HG03442 (cell line): ENCODE measurements at regions not wholly inside any gene's neighbourhood (a gene's known extent, or its start where the extent isn't known, plus 50 kb on each side); places are given as distances from the start of the nearest gene placed in this dataset.

Source experiments
- ATAC-seq: cut with Tn5 transposase; IDR thresholded peaks from one replicate; pipeline ENCODE4 v1.9.1; 2021; ENCODE audit warnings: mild to moderate bottlenecking, moderate library complexity; ENCODE audit not compliant: unreplicated experiment

DNA sequence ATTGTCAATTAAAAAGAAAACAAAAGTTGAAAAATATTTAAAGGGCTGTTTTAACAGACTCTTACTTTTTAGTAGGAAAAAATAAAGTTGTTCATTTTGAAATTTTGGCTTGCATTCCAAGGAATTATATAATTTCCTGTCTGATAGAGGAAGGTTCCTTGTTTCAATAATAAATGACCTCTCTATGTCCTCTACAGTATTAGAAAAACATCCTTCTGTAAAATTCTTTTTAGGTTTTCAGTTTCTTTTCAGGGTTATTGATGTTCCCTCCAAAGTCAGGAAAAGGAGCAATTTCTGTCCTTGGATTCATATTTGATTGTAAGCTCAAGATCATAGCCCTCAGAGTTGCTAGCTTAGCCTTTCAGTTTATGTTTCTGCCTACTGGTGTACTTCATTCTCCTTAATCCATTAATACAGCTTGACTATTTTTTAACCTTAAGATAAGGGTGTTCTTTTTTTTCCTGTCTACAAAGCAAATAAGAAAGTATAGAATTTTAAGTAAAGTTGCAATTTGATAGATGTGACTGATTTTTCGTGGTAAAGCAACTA, 125.2 kb upstream of the COL3A1 start:
- ATAC-seq, result no peak

DNA sequence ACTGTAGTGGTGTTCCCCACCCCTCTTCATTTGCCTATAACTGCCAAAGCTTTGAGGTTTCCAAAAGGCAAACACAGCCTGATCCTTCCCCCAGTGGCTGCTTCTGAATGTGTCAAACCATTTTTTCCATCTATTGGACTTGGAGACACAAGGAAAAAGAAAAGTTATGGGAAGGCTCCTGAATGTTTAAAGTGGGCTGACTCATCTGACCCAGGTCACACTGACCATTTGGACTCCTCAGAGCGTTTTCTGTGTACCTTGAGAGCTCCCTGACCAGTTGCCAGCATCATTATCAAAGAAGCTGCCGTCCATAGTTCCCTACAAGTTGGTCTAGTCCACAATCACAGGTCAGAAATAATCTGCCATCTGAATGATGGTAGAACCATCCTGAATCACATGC, 123.4 kb upstream of the COL3A1 start:
- no peak for ATAC-seq

DNA sequence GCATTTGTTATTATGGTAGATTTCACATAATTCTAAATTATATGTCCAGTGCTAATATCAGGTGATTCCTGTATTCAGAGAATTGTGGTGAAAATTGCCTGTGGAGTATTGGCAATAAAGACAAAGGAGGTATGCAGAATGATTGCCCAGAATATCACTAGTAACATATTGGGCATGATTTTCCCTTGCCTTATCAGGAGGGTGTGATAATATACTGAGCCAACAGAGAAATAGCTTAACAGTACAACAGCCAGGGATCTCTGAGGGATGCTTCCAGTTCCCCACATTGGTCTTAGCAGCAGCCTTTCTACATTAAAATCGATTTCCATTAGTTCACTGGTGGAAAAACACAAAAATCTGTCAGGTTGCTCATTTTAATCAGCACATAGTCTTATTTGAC, 122.9 kb upstream of the COL3A1 start:
- ATAC-seq, result no peak

DNA sequence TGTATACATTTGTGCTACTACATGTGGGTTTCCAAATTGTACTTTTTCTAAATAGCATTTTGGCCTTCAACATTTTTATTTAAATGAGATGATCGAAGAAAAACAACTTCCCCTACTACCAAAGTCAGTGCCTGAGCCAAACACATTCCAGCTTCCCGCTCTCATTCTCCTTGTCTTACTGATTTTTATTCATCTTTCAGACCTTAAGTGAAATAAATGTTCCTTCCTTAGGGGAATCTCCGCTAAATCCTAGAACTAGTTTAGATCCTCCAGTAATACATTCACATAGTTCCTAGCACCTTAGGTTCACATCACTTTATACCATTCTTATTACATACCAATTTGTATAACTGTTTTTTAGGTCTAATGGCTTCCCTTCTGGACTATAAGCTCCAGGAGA, 122.3 kb upstream of the COL3A1 start:
- ATAC-seq, result no peak

DNA sequence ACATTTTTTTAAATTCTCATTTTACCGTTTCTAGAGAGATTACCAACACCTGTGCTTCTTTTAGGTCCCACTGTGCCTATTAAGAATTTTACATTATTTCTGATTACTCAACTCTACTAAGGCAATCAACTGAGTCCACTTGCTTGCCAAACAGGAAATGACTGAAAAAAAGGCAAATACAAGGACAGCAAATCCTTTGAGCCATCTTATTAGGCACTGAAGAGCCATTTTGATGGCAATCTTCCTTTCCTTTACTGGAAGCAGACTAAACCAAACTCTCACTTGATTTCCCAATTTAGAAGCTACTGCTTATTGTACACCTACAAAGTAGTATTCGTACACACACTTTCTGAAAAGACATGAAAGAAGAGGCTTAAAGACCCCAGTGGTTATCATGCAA, 121.4 kb upstream of the COL3A1 start:
- no peak for ATAC-seq

DNA sequence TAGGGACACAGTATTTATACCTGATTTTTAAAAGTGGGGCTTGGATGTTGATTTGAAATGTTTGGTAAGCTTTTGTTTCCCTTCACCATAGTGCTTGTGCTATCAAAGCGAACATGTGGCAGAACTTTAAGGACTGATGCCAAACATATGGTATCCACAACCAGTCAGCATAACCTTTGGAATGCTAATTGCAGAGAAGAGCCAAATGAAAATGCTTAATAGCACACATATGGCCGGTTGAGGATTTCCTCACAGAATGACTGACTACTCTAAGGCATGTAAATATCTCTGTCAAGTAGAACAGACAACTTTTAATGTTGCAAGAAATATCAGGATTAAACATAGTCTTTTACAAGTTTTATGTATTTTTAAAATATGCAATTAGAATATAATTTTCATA, 120.9 kb upstream of the COL3A1 start:
- no peak for ATAC-seq

- ATAC-seq, result no peak
Observed at GRCh38 chr2:188865681-188866080, 108.5 kb upstream of the COL3A1 start.

DNA sequence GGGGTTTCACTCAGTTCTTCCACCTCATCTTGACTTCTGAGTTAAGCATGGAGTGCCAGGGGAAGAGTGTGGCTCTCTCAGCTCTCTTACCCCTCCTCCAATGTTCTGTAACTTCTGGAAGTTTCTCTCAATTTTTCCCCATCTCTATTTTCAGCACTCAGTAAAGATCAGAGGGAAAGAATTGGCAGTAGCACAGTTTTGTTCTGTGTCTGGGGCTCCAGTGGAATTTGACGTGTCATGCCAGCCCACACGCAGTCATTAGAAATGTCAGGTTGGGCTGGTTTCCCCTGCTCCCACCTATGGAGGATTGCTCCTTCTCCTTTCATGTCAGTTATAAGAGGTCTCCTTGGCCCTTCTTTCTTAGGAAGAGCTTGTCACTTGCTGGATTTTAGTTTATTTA, 104.6 kb upstream of the COL3A1 start:
- no peak for ATAC-seq

GRCh38 chr2:188870289-188870688, 103.9 kb upstream of the COL3A1 start:
- no peak for ATAC-seq

GRCh38 chr2:188875104-188875503, 99.1 kb upstream of the COL3A1 start:
- ATAC-seq, result no peak

GRCh38 chr2:188878716-188879115, 95.5 kb upstream of the COL3A1 start:
- ATAC-seq, result no peak

DNA sequence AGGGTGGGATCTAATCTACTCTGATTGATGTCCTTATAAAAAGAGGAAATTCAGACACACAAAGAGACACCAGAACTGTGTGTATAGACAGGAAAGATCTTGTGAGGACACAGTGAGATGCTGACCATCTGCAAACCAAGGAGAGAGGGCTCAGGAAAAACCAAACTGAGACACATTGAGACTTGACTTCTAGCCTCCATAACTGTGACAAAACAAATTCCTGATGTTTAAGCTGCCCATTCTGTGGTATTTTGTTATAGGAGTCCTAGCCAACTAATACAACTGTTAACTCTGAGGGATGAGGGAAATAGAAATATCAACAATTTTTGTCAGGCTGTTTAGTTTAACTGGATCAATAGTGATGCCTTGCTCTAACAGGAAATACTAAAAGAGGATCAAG, 93.4 kb upstream of the COL3A1 start:
- no peak for ATAC-seq

GRCh38 chr2:188881434-188881833, 92.7 kb upstream of the COL3A1 start:
- no peak for ATAC-seq

- ATAC-seq, result no peak
Observed at GRCh38 chr2:188884046-188884445, 90.1 kb upstream of the COL3A1 start.

DNA sequence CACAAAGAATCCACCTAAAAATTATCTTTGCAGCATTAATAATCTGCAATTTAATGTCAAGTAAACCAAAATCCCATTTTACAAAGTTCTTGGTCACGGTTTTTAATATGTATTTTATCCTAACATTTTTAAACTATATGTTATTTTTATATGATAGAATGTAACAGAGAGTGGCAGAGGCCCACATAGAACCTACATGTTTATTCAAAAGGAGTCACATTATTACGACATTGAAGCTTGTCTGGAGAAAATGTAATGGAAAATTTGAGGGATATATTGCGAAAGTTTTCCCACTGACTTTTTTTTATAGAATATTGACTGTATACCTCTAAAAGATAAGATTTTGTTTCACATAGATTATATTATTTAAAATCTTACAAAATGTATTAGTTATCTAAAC, 89.7 kb upstream of the COL3A1 start:
- no peak for ATAC-seq

GRCh38 chr2:188889187-188889586, 85.0 kb upstream of the COL3A1 start:
- no peak for ATAC-seq

- no peak for ATAC-seq
Observed at GRCh38 chr2:188890755-188891154, 83.4 kb upstream of the COL3A1 start.

- ATAC-seq, result no peak
Observed at GRCh38 chr2:188892636-188893035, 81.5 kb upstream of the COL3A1 start.

GRCh38 chr2:188893972-188894371, 80.2 kb upstream of the COL3A1 start:
- no peak for ATAC-seq

DNA sequence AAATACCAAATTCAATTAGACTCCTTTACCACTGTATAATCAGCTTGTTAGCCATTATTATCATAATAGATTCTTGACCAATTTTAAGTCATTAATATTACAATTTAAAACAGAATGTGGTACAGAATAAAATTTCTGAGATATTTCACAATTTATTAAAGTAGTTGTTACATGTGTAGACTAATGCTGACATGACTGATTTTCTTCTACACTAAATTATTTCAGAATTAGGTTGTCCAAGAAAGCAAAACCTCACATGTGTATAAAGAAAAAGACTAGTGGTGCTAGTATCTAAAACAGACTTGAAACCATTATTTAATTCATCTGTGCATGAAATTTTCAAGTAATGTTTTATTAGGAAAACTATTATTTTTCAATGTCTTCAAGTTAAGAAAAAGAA, 79.2 kb upstream of the COL3A1 start:
- ATAC-seq, result no peak

DNA sequence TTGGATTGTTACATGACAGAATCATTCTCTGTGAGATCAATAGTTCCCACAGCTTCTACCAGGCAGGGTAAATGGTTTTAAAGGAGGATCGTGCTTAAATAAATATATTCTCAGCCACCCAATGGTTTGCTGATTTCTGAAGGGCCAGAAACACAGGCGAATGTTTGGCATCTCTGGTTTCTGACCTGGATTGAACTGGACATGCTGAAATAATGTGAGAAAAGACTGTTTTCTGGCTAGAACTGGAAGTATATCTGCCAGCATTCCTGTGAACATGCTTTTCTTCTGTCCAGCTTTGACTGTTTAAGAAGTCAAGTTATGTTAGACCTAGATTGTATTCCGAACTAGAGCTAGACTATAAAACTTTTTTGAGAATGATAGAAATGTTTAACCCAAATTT, 77.1 kb upstream of the COL3A1 start:
- ATAC-seq, result no peak

- ATAC-seq, result no peak
Observed at GRCh38 chr2:188898261-188898660, 75.9 kb upstream of the COL3A1 start.

- ATAC-seq, result no peak
Observed at GRCh38 chr2:188902901-188903491, 71.2 kb upstream of the COL3A1 start.
